Spleen (tissue), 7 donors: ENCODE measurements at regions not wholly inside any gene's neighbourhood (a gene's known extent, or its start where the extent isn't known, plus 50 kb on each side); places are given as distances from the start of the nearest gene placed in this dataset.

Experiments used
- POLR2A ChIP-seq, 3 donors: fragments of 450-650 bp; IDR thresholded peaks; one replicate each; pipeline ENCODE4 v1.5.1; 2017; ENCODE audit warnings: antibody characterized with exemption in 3 of 3, mild to moderate bottlenecking in 1 of 3
- TF ChIP-seq, protein P1 (sequence below), 11 experiments: fragments of 200-600 bp in 7 of 11; fragments of 450-650 bp in 4 of 11; sonication (generic) in 4 of 11; IDR thresholded peaks in 8 of 11; conservative IDR thresholded peaks in 3 of 11; 1 replicate in 7 of 11; 2 replicates in 4 of 11; pipeline versions ENCODE4 v1.4.0 to v1.8.0; 2016 to 2021; ENCODE audit warnings: antibody characterized with exemption in 11 of 11, inconsistent platforms in 4 of 11, mild to moderate bottlenecking in 1 of 11
- donor health status: DM: no; HTN: no; CAD: no; lungs with moderate emphysema.
- donor health status: DM: no; HTN: no; CAD: no.
- donor health status: DM: no; HTN: no; CAD: no.

GRCh38 chr20:39717936-39718335 lies 755.8 kb downstream of the DHX35 start:
- TF ChIP-seq, protein P1, sequence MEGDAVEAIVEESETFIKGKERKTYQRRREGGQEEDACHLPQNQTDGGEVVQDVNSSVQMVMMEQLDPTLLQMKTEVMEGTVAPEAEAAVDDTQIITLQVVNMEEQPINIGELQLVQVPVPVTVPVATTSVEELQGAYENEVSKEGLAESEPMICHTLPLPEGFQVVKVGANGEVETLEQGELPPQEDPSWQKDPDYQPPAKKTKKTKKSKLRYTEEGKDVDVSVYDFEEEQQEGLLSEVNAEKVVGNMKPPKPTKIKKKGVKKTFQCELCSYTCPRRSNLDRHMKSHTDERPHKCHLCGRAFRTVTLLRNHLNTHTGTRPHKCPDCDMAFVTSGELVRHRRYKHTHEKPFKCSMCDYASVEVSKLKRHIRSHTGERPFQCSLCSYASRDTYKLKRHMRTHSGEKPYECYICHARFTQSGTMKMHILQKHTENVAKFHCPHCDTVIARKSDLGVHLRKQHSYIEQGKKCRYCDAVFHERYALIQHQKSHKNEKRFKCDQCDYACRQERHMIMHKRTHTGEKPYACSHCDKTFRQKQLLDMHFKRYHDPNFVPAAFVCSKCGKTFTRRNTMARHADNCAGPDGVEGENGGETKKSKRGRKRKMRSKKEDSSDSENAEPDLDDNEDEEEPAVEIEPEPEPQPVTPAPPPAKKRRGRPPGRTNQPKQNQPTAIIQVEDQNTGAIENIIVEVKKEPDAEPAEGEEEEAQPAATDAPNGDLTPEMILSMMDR (IDR thresholded peaks at IDR 0.05 in 8 of 11, conservative IDR thresholded peaks at IDR 0.05 in 3 of 11): no peak
- TF ChIP-seq POLR2A (IDR thresholded peaks at IDR 0.05): no peak
